GM12878 (cell line): ENCODE measurements at regions not wholly inside any gene's neighbourhood (a gene's known extent, or its start where the extent isn't known, plus 50 kb on each side); places are given as distances from the start of the nearest gene placed in this dataset.

Source experiments
- ETV6 ChIP-seq, 2 experiments: fragments of 450-650 bp in 1 of 2; IDR thresholded peaks in 1 of 2; conservative IDR thresholded peaks in 1 of 2; 2 replicates each; pipeline ENCODE4 v1.6.1; 2014; ENCODE audit warnings: antibody characterized with exemption in 1 of 2, borderline replicate concordance in 1 of 2, low read depth in 1 of 2, mild to moderate bottlenecking in 1 of 2, moderate library complexity in 1 of 2
- IKZF2 ChIP-seq, 2 experiments: fragments of 450-650 bp; IDR thresholded peaks; 2 replicates each; pipeline ENCODE4 v1.6.1; 2017; ENCODE audit warnings: mild to moderate bottlenecking in 2 of 2, moderate library complexity in 2 of 2
- MEF2B ChIP-seq: fragments of 450-650 bp; IDR thresholded peaks from 2 replicates; pipeline ENCODE4 v1.6.1; 2018; ENCODE audit warnings: mild to moderate bottlenecking, moderate library complexity; ENCODE audit not compliant: partially characterized antibody, poor library complexity, severe bottlenecking
- MYC ChIP-seq: IDR thresholded peaks from 2 replicates; pipeline ENCODE4 v1.6.1; 2011; ENCODE audit warnings: mild to moderate bottlenecking, low read length, moderate library complexity, inconsistent platforms; ENCODE audit not compliant: insufficient read depth, insufficient replicate concordance, insufficient read length, severe bottlenecking
- NR2C2 ChIP-seq: IDR thresholded peaks from 2 replicates; pipeline ENCODE4 v1.6.1; 2011; ENCODE audit warnings: borderline replicate concordance, low read depth; ENCODE audit not compliant: control insufficient read depth, insufficient read length
- SREBF2 ChIP-seq: IDR thresholded peaks from 2 replicates; pipeline ENCODE4 v1.6.1; 2012; ENCODE audit warnings: mild to moderate bottlenecking, low read length
- TAF1 ChIP-seq: IDR thresholded peaks from 2 replicates; pipeline ENCODE4 v1.6.1; 2011; ENCODE audit warnings: mild to moderate bottlenecking, low read depth, low read length, borderline replicate concordance
- ZNF24 ChIP-seq: fragments of 450-650 bp; IDR thresholded peaks from 2 replicates; pipeline ENCODE4 v1.6.1; 2017; ENCODE audit warnings: antibody characterized with exemption, mild to moderate bottlenecking
- ZNF687 ChIP-seq: fragments of 450-650 bp; IDR thresholded peaks from 2 replicates; pipeline ENCODE4 v1.6.1; 2017; ENCODE audit warnings: mild to moderate bottlenecking, moderate library complexity
- TF ChIP-seq, protein P1 (sequence below): IDR thresholded peaks from 2 replicates; pipeline ENCODE4 v1.6.1; 2012; ENCODE audit warnings: improper control_type of control experiment, low read depth, low read length; ENCODE audit not compliant: insufficient replicate concordance

DNA sequence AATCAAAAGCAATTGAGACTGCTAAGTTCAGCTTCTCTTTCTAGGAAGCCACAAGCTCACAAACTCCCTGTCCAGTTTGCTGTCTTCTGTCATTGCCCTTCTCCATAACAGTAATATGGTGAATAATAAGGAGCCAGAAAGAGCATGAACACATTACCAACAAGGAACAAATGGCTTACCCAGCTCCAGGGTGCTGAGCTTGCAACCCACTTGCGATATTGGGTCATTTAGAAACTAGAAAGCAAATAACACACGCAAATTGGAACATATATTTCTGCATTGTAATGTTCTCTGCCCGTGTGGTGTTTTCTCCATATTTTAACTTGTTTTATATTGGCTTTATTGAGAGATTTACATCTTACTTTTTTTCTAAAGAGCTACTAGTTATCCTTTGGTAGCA, 325.3 kb downstream of the GBE1 start (continued):
- no peak for TF ChIP-seq MEF2B
- TF ChIP-seq, protein P1, sequence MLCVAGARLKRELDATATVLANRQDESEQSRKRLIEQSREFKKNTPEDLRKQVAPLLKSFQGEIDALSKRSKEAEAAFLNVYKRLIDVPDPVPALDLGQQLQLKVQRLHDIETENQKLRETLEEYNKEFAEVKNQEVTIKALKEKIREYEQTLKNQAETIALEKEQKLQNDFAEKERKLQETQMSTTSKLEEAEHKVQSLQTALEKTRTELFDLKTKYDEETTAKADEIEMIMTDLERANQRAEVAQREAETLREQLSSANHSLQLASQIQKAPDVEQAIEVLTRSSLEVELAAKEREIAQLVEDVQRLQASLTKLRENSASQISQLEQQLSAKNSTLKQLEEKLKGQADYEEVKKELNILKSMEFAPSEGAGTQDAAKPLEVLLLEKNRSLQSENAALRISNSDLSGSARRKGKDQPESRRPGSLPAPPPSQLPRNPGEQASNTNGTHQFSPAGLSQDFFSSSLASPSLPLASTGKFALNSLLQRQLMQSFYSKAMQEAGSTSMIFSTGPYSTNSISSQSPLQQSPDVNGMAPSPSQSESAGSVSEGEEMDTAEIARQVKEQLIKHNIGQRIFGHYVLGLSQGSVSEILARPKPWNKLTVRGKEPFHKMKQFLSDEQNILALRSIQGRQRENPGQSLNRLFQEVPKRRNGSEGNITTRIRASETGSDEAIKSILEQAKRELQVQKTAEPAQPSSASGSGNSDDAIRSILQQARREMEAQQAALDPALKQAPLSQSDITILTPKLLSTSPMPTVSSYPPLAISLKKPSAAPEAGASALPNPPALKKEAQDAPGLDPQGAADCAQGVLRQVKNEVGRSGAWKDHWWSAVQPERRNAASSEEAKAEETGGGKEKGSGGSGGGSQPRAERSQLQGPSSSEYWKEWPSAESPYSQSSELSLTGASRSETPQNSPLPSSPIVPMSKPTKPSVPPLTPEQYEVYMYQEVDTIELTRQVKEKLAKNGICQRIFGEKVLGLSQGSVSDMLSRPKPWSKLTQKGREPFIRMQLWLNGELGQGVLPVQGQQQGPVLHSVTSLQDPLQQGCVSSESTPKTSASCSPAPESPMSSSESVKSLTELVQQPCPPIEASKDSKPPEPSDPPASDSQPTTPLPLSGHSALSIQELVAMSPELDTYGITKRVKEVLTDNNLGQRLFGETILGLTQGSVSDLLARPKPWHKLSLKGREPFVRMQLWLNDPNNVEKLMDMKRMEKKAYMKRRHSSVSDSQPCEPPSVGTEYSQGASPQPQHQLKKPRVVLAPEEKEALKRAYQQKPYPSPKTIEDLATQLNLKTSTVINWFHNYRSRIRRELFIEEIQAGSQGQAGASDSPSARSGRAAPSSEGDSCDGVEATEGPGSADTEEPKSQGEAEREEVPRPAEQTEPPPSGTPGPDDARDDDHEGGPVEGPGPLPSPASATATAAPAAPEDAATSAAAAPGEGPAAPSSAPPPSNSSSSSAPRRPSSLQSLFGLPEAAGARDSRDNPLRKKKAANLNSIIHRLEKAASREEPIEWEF = no peak
- no peak for TF ChIP-seq MYC
- no peak for TF ChIP-seq NR2C2
- no peak for TF ChIP-seq ZNF687
- TF ChIP-seq TAF1 = no peak
- no peak for TF ChIP-seq ETV6 (conservative IDR thresholded peaks at IDR 0.05 in 1 of 2, IDR thresholded peaks at IDR 0.05 in 1 of 2; ENCODE audit: borderline replicate concordance in 1 of 2, low read depth in 1 of 2)
- no peak for TF ChIP-seq ZNF24
- no peak for TF ChIP-seq SREBF2
- no peak for TF ChIP-seq IKZF2 (IDR thresholded peaks at IDR 0.05)
- TF ChIP-seq, all 136 proteins: peak for 0
